Loucy (cell line): ENCODE measurements at regions not wholly inside any gene's neighbourhood (a gene's known extent, or its start where the extent isn't known, plus 50 kb on each side); places are given as distances from the start of the nearest gene placed in this dataset.

Experiments used
- H2AFZ ChIP-seq: fragments of 200-600 bp; sonication (generic); 2 replicates; pipeline ENCODE4 v1.6.0; 2016; ENCODE audit warnings: antibody characterized with exemption, mild to moderate bottlenecking, low read length, moderate library complexity
- H3F3A ChIP-seq: fragments of 200-600 bp; 2 replicates; pipeline ENCODE4 v1.6.0; 2016; ENCODE audit warnings: antibody characterized with exemption, low read depth, mild to moderate bottlenecking
- H3K27me3 ChIP-seq: fragments of 200-600 bp; sonication (generic); 2 replicates; pipeline ENCODE4 v1.6.1; 2014; ENCODE audit warnings: low read length, mild to moderate bottlenecking; ENCODE audit not compliant: insufficient read depth, poor library complexity, severe bottlenecking
- H3K36me3 ChIP-seq: fragments of 200-600 bp; sonication (generic); 2 replicates; pipeline ENCODE4 v1.6.1; 2016; ENCODE audit warnings: low read length; ENCODE audit not compliant: insufficient read depth
- H3K4me1 ChIP-seq: fragments of 200-600 bp; sonication (generic); 2 replicates; pipeline ENCODE4 v1.5.1; 2014; ENCODE audit warnings: low read length, mild to moderate bottlenecking; ENCODE audit not compliant: insufficient read depth, poor library complexity, severe bottlenecking
- H3K4me2 ChIP-seq: fragments of 200-600 bp; sonication (generic); 2 replicates; pipeline ENCODE4 v1.6.0; 2014; ENCODE audit warnings: antibody characterized with exemption, low read length, low read depth, mild to moderate bottlenecking; ENCODE audit not compliant: poor library complexity, severe bottlenecking
- H3K4me3 ChIP-seq: fragments of 200-600 bp; sonication (generic); 2 replicates; pipeline ENCODE4 v1.5.1; 2014; ENCODE audit warnings: low read length, mild to moderate bottlenecking, mixed read lengths; ENCODE audit not compliant: poor library complexity, severe bottlenecking
- H3K79me2 ChIP-seq: fragments of 200-600 bp; sonication (generic); 2 replicates; pipeline ENCODE4 v1.6.1; 2014; ENCODE audit warnings: low read length; ENCODE audit not compliant: insufficient read depth
- H3K9ac ChIP-seq: fragments of 200-600 bp; sonication (generic); 2 replicates; pipeline ENCODE4 v1.6.0; 2014; ENCODE audit warnings: mild to moderate bottlenecking, low read depth, low read length, moderate library complexity; ENCODE audit not compliant: poor library complexity, severe bottlenecking
- H3K9me2 ChIP-seq: fragments of 200-600 bp; sonication (generic); replicated peaks from 2 replicates; pipeline ENCODE4 v1.6.1; 2016; ENCODE audit warnings: low read depth, low read length, mixed read lengths
- H3K9me3 ChIP-seq: fragments of 200-600 bp; sonication (generic); 2 replicates; pipeline ENCODE4 v1.6.1; 2014; ENCODE audit warnings: mild to moderate bottlenecking, antibody characterized with exemption, low read length, low read depth; ENCODE audit not compliant: insufficient read depth
- H4K20me1 ChIP-seq: fragments of 200-600 bp; sonication (generic); 2 replicates; pipeline ENCODE4 v1.6.0; 2014; ENCODE audit warnings: antibody characterized with exemption, low read length, mild to moderate bottlenecking; ENCODE audit not compliant: insufficient read depth, poor library complexity, severe bottlenecking
- CTCF ChIP-seq: fragments of 200-600 bp; sonication (generic); conservative IDR thresholded peaks from 2 replicates; pipeline ENCODE4 v1.5.1; 2014; ENCODE audit warnings: mild to moderate bottlenecking, antibody characterized with exemption, low read length
- EZH2phosphoT487 ChIP-seq: fragments of 200-600 bp; IDR thresholded peaks from 2 replicates; pipeline ENCODE4 v1.6.1; 2018; ENCODE audit warnings: antibody characterized with exemption, mild to moderate bottlenecking, moderate library complexity, borderline replicate concordance

DNA sequence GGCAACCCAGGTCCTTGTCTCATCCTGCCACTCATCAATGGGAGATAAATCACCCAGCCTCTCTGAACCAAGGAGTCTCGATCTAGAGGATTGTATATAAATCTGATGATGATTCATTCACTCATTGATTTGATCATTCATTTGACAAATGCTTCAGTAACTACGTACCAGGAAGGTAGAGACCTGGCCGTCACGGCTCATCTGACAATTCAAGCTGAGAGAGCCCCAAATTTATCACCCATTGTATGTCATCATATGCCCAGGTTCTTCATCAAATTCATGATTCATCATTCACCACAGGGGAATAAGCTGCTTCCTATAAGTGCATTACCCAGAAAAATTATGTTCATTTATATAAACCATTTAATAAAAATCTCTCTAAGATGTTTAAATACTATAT, 116.9 kb downstream of the FAM161A start:
- no peak overlapping the region for H2AFZ ChIP-seq
- no peaks in the 10 kb centered on the region for H3K36me3 ChIP-seq
- no peaks in the 10 kb centered on the region for H3K9me3 ChIP-seq
- no peak overlapping the region for H3K4me3 ChIP-seq
- H3K9ac ChIP-seq: no peak overlapping the region
- H4K20me1 ChIP-seq: no peaks in the 10 kb centered on the region
- no peaks in the 10 kb centered on the region for H3K27me3 ChIP-seq
- H3K9me2 ChIP-seq: no peaks in the 10 kb centered on the region
- TF ChIP-seq CTCF (no peak), EZH2phosphoT487 (no peak)
- H3K79me2 ChIP-seq: no peaks in the 10 kb centered on the region
- H3F3A ChIP-seq: no peaks in the 10 kb centered on the region
- H3K4me2 ChIP-seq: no peak overlapping the region
- H3K4me1 ChIP-seq: no peaks in the 10 kb centered on the region

DNA sequence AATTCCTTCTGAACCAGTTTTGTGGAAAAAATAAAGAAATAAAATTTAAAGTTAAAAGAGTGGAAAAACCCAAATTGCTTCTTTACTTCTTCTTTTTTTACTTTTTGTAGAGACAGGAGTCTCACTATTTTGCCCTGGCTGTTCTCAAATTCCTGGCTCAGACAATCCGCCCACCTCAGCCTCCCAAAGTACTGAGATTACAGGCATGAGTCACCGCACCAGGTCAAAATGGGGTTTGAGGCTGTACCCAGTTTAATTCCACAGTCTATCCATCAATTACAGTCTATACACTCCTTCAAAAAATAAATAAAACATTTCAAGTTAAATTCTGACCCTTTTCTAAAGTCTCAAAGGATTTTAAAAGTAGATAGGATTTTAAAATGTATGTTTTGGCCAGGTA, 120.3 kb downstream of the FAM161A start:
- H4K20me1 ChIP-seq: no peaks in the 10 kb centered on the region
- H3K9me2 ChIP-seq: no peaks in the 10 kb centered on the region
- H3K4me1 ChIP-seq: no peaks in the 10 kb centered on the region
- H3K36me3 ChIP-seq: no peaks in the 10 kb centered on the region
- H3K79me2 ChIP-seq: no peaks in the 10 kb centered on the region
- no peak overlapping the region for H3K4me3 ChIP-seq
- H3K9ac ChIP-seq: no peak overlapping the region
- no peak overlapping the region for H2AFZ ChIP-seq
- peaks cover 7% of the 10 kb centered on the region for H3K27me3 ChIP-seq
- TF ChIP-seq CTCF (no peak), EZH2phosphoT487 (no peak)
- H3K9me3 ChIP-seq: no peaks in the 10 kb centered on the region
- no peak overlapping the region for H3K4me2 ChIP-seq
- no peaks in the 10 kb centered on the region for H3F3A ChIP-seq

GRCh38 chr2:61732787-61733186, 121.1 kb downstream of the FAM161A start:
- Histone ChIP-seq H3F3A (no peaks in the 10 kb centered on the region), H3K9ac (no peak overlapping the region), H3K4me1 (no peaks in the 10 kb centered on the region), H3K79me2 (no peaks in the 10 kb centered on the region), H3K27me3 (peaks cover 7% of the 10 kb centered on the region), H3K9me2 (no peaks in the 10 kb centered on the region), H3K4me2 (no peak overlapping the region), H3K9me3 (no peaks in the 10 kb centered on the region), H3K4me3 (no peak overlapping the region), H2AFZ (no peak overlapping the region), H4K20me1 (no peaks in the 10 kb centered on the region), H3K36me3 (no peaks in the 10 kb centered on the region)
- TF ChIP-seq EZH2phosphoT487 (no peak), CTCF (no peak)
